ENCODE measurements at regions not wholly inside any gene's neighbourhood (a gene's known extent, or its start where the extent isn't known, plus 50 kb on each side); places are given as distances from the start of the nearest gene placed in this dataset.

DNA sequence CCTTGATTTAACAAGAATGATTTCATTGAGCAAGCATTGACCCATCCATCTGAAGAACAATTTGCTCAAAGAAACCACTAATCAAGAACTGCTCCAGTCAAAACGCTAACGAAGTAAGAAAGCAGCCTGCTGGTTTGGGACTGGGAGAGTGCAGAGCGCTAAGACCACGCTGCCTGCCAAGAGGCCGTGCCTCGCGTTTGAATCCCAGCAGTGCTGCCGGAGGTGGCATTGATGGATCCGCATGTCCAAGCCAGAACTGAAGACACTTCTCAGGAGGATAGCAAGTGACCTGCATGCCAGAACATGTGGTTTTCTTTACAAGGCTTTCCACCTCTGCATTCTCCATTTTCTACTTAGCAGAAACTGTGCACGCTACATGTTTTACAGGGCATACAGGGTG lies 105.2 kb upstream of the FOXC1 start:
- Histone ChIP-seq H3K79me2 (ENCODE audit: insufficient read depth, low read length) (no peaks in the 10 kb centered on the region), H3K27me3 (ENCODE audit: insufficient read depth, low read length) (peaks cover 10% of the 10 kb centered on the region), H2AFZ (ENCODE audit: low read depth, low read length) (no peak overlapping the region), H3K9me3 (ENCODE audit: insufficient read depth, low read depth, low read length) (no peaks in the 10 kb centered on the region), H3K9ac (ENCODE audit: low read length) (no peak overlapping the region), H3K4me3 (ENCODE audit: insufficient read depth, low read depth, low read length) (no peak overlapping the region), H3K4me2 (ENCODE audit: low read length) (no peak overlapping the region), H4K20me1 (ENCODE audit: insufficient read depth, low read length) (no peaks in the 10 kb centered on the region), H3K27ac (ENCODE audit: low read depth, low read length) (no peak overlapping the region), H3K36me3 (ENCODE audit: insufficient read depth, low read length) (no peaks in the 10 kb centered on the region), H3K4me1 (ENCODE audit: insufficient read depth, low read length) (no peaks in the 10 kb centered on the region)
- TF ChIP-seq EZH2 (IDR thresholded peaks at IDR 0.05; ENCODE audit: insufficient read depth, low read length) = no peak
- TF ChIP-seq, protein P1, sequence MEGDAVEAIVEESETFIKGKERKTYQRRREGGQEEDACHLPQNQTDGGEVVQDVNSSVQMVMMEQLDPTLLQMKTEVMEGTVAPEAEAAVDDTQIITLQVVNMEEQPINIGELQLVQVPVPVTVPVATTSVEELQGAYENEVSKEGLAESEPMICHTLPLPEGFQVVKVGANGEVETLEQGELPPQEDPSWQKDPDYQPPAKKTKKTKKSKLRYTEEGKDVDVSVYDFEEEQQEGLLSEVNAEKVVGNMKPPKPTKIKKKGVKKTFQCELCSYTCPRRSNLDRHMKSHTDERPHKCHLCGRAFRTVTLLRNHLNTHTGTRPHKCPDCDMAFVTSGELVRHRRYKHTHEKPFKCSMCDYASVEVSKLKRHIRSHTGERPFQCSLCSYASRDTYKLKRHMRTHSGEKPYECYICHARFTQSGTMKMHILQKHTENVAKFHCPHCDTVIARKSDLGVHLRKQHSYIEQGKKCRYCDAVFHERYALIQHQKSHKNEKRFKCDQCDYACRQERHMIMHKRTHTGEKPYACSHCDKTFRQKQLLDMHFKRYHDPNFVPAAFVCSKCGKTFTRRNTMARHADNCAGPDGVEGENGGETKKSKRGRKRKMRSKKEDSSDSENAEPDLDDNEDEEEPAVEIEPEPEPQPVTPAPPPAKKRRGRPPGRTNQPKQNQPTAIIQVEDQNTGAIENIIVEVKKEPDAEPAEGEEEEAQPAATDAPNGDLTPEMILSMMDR (IDR thresholded peaks at IDR 0.05; ENCODE audit: insufficient read depth, low read depth, low read length) = no peak
- Mint-ChIP-seq H3K4me1 (ENCODE audit: low read depth, unreplicated experiment) (no peaks in the 10 kb centered on the region), H3K9me3 (ENCODE audit: unreplicated experiment) (no peaks in the 10 kb centered on the region), H3K36me3 (ENCODE audit: low read depth, unreplicated experiment) (no peaks in the 10 kb centered on the region), H3K27ac (ENCODE audit: unreplicated experiment) (no peak overlapping the region), H3K4me3 (ENCODE audit: unreplicated experiment) (no peak overlapping the region), H3K27me3 (ENCODE audit: low read depth, unreplicated experiment) (peaks cover 24% of the 10 kb centered on the region)
- DNase-seq (ENCODE audit: low read depth) = no peak
- FAIRE-seq = no peak

DNA sequence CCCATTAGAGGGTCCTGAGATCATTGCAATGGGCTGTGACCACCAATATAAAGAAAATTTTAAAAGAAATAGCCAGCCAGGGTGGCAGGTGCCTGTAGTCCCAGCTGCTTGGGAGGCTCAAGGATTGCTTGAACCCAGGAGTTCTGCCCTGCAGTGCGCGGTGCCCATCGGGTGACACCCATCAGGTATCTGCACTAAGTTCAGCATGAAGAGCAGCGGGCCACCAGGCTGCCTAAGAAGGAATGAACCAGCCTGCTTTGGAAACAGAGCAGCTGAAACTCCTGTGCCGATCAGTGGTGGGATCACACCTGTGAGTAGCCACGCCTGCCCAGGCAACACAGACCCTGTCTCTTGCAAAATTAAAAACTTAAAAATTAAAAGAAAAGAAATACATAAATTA lies 102.5 kb upstream of the FOXC1 start:
- no peak for DNase-seq (ENCODE audit: low read depth)
- H3K9ac ChIP-seq (ENCODE audit: low read length) = no peak overlapping the region
- no peaks in the 10 kb centered on the region for H3K79me2 ChIP-seq (ENCODE audit: insufficient read depth, low read length)
- no peak overlapping the region for H3K4me2 ChIP-seq (ENCODE audit: low read length)
- TF ChIP-seq, protein P1 (IDR thresholded peaks at IDR 0.05; ENCODE audit: insufficient read depth, low read depth, low read length) = no peak
- TF ChIP-seq EZH2 (IDR thresholded peaks at IDR 0.05; ENCODE audit: insufficient read depth, low read length) = no peak
- Mint-ChIP-seq H3K4me3 (ENCODE audit: unreplicated experiment) (no peak overlapping the region), H3K4me1 (ENCODE audit: low read depth, unreplicated experiment) (no peaks in the 10 kb centered on the region), H3K36me3 (ENCODE audit: low read depth, unreplicated experiment) (no peaks in the 10 kb centered on the region), H3K9me3 (ENCODE audit: unreplicated experiment) (peaks cover 5% of the 10 kb centered on the region), H3K27ac (ENCODE audit: unreplicated experiment) (no peak overlapping the region), H3K27me3 (ENCODE audit: low read depth, unreplicated experiment) (peaks cover 24% of the 10 kb centered on the region)
- no peaks in the 10 kb centered on the region for H3K4me1 ChIP-seq (ENCODE audit: insufficient read depth, low read length)
- no peaks in the 10 kb centered on the region for H4K20me1 ChIP-seq (ENCODE audit: insufficient read depth, low read length)
- no peaks in the 10 kb centered on the region for H3K36me3 ChIP-seq (ENCODE audit: insufficient read depth, low read length)
- peaks cover 10% of the 10 kb centered on the region for H3K27me3 ChIP-seq (ENCODE audit: insufficient read depth, low read length)
- H3K4me3 ChIP-seq (ENCODE audit: insufficient read depth, low read depth, low read length) = no peak overlapping the region
- no peak overlapping the region for H2AFZ ChIP-seq (ENCODE audit: low read depth, low read length)
- no peaks in the 10 kb centered on the region for H3K9me3 ChIP-seq (ENCODE audit: insufficient read depth, low read depth, low read length)
- no peak overlapping the region for H3K27ac ChIP-seq (ENCODE audit: low read depth, low read length)
- FAIRE-seq = no peak

DNA sequence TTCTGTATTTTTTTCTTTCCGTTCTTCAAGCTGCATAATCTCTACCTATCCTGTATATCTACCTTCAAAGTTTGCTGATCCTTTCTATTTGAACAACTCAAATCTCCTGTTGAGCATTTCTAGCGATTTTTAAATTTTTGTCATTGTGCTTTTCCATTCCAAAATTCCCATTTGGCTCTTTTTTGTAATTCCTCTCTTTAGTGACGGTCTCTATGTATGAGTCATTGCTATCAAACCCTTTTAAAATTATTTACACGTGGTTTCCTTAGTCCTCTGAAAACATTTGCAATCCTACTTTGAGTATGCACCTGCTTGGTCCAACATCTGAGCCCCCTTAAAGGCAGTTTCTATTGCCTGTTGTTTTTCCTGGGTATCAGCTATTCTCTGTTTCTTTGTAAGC lies 100.5 kb upstream of the FOXC1 start:
- TF ChIP-seq EZH2 (IDR thresholded peaks at IDR 0.05; ENCODE audit: insufficient read depth, low read length) = no peak
- TF ChIP-seq, protein P1 (IDR thresholded peaks at IDR 0.05; ENCODE audit: insufficient read depth, low read depth, low read length) = no peak
- Histone ChIP-seq H3K27ac (ENCODE audit: low read depth, low read length) (no peak overlapping the region), H3K9ac (ENCODE audit: low read length) (no peak overlapping the region), H4K20me1 (ENCODE audit: insufficient read depth, low read length) (no peaks in the 10 kb centered on the region), H3K27me3 (ENCODE audit: insufficient read depth, low read length) (peaks cover 7% of the 10 kb centered on the region), H3K4me2 (ENCODE audit: low read length) (no peak overlapping the region), H3K36me3 (ENCODE audit: insufficient read depth, low read length) (no peaks in the 10 kb centered on the region), H3K4me1 (ENCODE audit: insufficient read depth, low read length) (no peaks in the 10 kb centered on the region), H3K9me3 (ENCODE audit: insufficient read depth, low read depth, low read length) (no peaks in the 10 kb centered on the region), H2AFZ (ENCODE audit: low read depth, low read length) (no peak overlapping the region), H3K4me3 (ENCODE audit: insufficient read depth, low read depth, low read length) (no peak overlapping the region), H3K79me2 (ENCODE audit: insufficient read depth, low read length) (no peaks in the 10 kb centered on the region)
- Mint-ChIP-seq H3K4me1 (ENCODE audit: low read depth, unreplicated experiment) (peaks cover 6% of the 10 kb centered on the region), H3K9me3 (ENCODE audit: unreplicated experiment) (peaks cover 5% of the 10 kb centered on the region), H3K36me3 (ENCODE audit: low read depth, unreplicated experiment) (no peaks in the 10 kb centered on the region), H3K4me3 (ENCODE audit: unreplicated experiment) (no peak overlapping the region), H3K27me3 (ENCODE audit: low read depth, unreplicated experiment) (peaks cover 24% of the 10 kb centered on the region), H3K27ac (ENCODE audit: unreplicated experiment) (no peak overlapping the region)
- no peak for FAIRE-seq
- DNase-seq (ENCODE audit: low read depth) = no peak

Measured in astrocyte (in vitro differentiated cells and primary cell).